ENCODE measurements at regions not wholly inside any gene's neighbourhood (a gene's known extent, or its start where the extent isn't known, plus 50 kb on each side); places are given as distances from the start of the nearest gene placed in this dataset.

- H3K36me3 ChIP-seq: no peaks in the 10 kb centered on the region
- H3K27ac ChIP-seq: no peak overlapping the region
- no peaks in the 10 kb centered on the region for H3K4me1 ChIP-seq (ENCODE audit: control insufficient read depth in 1 of 2, low read depth in 2 of 2)
- DNase-seq (ENCODE audit: low spot score) (no peak), ATAC-seq (ENCODE audit: insufficient number of reproducible peaks, low FRiP score, low read depth) (no peak)
- H3K4me3 ChIP-seq: no peak overlapping the region
- no peaks in the 10 kb centered on the region for H3K27me3 ChIP-seq (replicated peaks; ENCODE audit: insufficient read depth)
- no peak for TF ChIP-seq CTCF (IDR thresholded peaks at IDR 0.05)
- no peaks in the 10 kb centered on the region for H3K9me3 ChIP-seq
Measured at GRCh38 chr14:43778937-43779639, 728.0 kb downstream of the FSCB start.

- Histone ChIP-seq H3K9me3 (no peaks in the 10 kb centered on the region), H3K27ac (no peak overlapping the region), H3K4me1 (ENCODE audit: control insufficient read depth in 1 of 2, low read depth in 2 of 2) (no peaks in the 10 kb centered on the region), H3K27me3 (replicated peaks; ENCODE audit: insufficient read depth) (no peaks in the 10 kb centered on the region), H3K36me3 (no peaks in the 10 kb centered on the region), H3K4me3 (no peak overlapping the region)
- no peak for DNase-seq (ENCODE audit: low spot score)
- TF ChIP-seq CTCF (IDR thresholded peaks at IDR 0.05): no peak
- no peak for ATAC-seq (ENCODE audit: insufficient number of reproducible peaks, low FRiP score, low read depth)
Measured at GRCh38 chr14:43778570-43778936, 728.5 kb downstream of the FSCB start.

GRCh38 chr14:43765474-43765873 lies 741.6 kb downstream of the FSCB start:
- Histone ChIP-seq H3K27me3 (replicated peaks; ENCODE audit: insufficient read depth) (no peaks in the 10 kb centered on the region), H3K36me3 (no peaks in the 10 kb centered on the region), H3K4me3 (no peak overlapping the region), H3K27ac (no peak overlapping the region), H3K4me1 (ENCODE audit: control insufficient read depth in 1 of 2, low read depth in 2 of 2) (no peaks in the 10 kb centered on the region), H3K9me3 (no peaks in the 10 kb centered on the region)
- no peak for ATAC-seq (ENCODE audit: insufficient number of reproducible peaks, low FRiP score, low read depth)
- no peak for DNase-seq (ENCODE audit: low spot score)
- no peak for TF ChIP-seq CTCF (IDR thresholded peaks at IDR 0.05)

- no peaks in the 10 kb centered on the region for H3K4me1 ChIP-seq (ENCODE audit: control insufficient read depth in 1 of 2, low read depth in 2 of 2)
- H3K36me3 ChIP-seq: no peaks in the 10 kb centered on the region
- DNase-seq (ENCODE audit: low spot score) (no peak), ATAC-seq (ENCODE audit: insufficient number of reproducible peaks, low FRiP score, low read depth) (no peak)
- no peak for TF ChIP-seq CTCF (IDR thresholded peaks at IDR 0.05)
- H3K27ac ChIP-seq: no peak overlapping the region
- no peaks in the 10 kb centered on the region for H3K9me3 ChIP-seq
- no peak overlapping the region for H3K4me3 ChIP-seq
- H3K27me3 ChIP-seq (replicated peaks; ENCODE audit: insufficient read depth): no peaks in the 10 kb centered on the region
Measured at GRCh38 chr14:43764433-43764832, 742.6 kb downstream of the FSCB start.

- no peaks in the 10 kb centered on the region for H3K27me3 ChIP-seq (replicated peaks; ENCODE audit: insufficient read depth)
- ATAC-seq (ENCODE audit: insufficient number of reproducible peaks, low FRiP score, low read depth) (no peak), DNase-seq (ENCODE audit: low spot score) (no peak)
- H3K9me3 ChIP-seq: no peaks in the 10 kb centered on the region
- no peaks in the 10 kb centered on the region for H3K4me1 ChIP-seq (ENCODE audit: control insufficient read depth in 1 of 2, low read depth in 2 of 2)
- no peaks in the 10 kb centered on the region for H3K36me3 ChIP-seq
- H3K4me3 ChIP-seq: no peak overlapping the region
- no peak overlapping the region for H3K27ac ChIP-seq
- no peak for TF ChIP-seq CTCF (IDR thresholded peaks at IDR 0.05)
Measured at GRCh38 chr14:43755707-43756106, 751.4 kb downstream of the FSCB start.

Data from thoracic aorta (tissue), 2 donors.